K562 (cell line): ENCODE measurements at regions not wholly inside any gene's neighbourhood (a gene's known extent, or its start where the extent isn't known, plus 50 kb on each side); places are given as distances from the start of the nearest gene placed in this dataset.

Source experiments
- ATAC-seq: fragments of 200-7000 bp; cut with Tn5 transposase; 3 replicates; pipeline ENCODE4 v1.9.1; 2020; ENCODE audit warnings: moderate library complexity
- BruUV-seq: library from RNA; stranded (reverse); fragments of 400-500 nt; replicated peaks from 2 replicates; lab custom pipeline; 2021; lab: Mats Ljungman, UMichigan
- CTCF ChIA-PET: fragments of 300-600 bp; formaldehyde crosslinking; extraction: SDS; loops from one replicate; lab custom pipeline; 2021; ENCODE audit warnings: low intra/inter-chr PET ratio; lab: Yijun Ruan, JAX
- POLR2A ChIA-PET: fragments of 300-600, 350-650 bp; sonication (Branson Sonifier 250); formaldehyde crosslinking; extraction: SDS; loops from one replicate; lab custom pipeline; 2021; ENCODE audit warnings: antibody characterized with exemption, inconsistent platforms; lab: Yijun Ruan, JAX
- DNase-seq, 4 experiments: peaks; one replicate each; pipeline versions ENCODE4 v3.0.0 to v3.0.0-alpha.2; 2011 to 2018; ENCODE audit warnings: low spot score in 3 of 4, mixed read lengths in 3 of 4; ENCODE audit errors: extremely low read depth in 1 of 4
- FAIRE-seq: peaks from 2 replicates; lab custom pipeline; 2011; peaks lifted over from hg19 to GRCh38; lab: Jason Lieb, UNC
- H2AFZ ChIP-seq: 2 replicates; pipeline ENCODE4 v1.6.0; 2011; ENCODE audit warnings: low read depth, low read length, control low read depth, inconsistent platforms
- H3K27ac ChIP-seq: fragments of 200-600 bp; 3 replicates; pipeline ENCODE4 v1.8.0; 2011; ENCODE audit warnings: low read depth, mild to moderate bottlenecking, control low read depth, inconsistent platforms, low read length, moderate library complexity, mixed read lengths; ENCODE audit errors: extremely low read depth
- H3K27me3 ChIP-seq, 2 experiments: fragments of 300-600 bp in 1 of 2; 2 replicates in 1 of 2; 3 replicates in 1 of 2; pipeline versions ENCODE4 v1.6.0 to v1.8.0; 2011; ENCODE audit warnings: inconsistent platforms in 2 of 2, low read length in 2 of 2, mild to moderate bottlenecking in 1 of 2, mixed read lengths in 1 of 2, moderate library complexity in 1 of 2; ENCODE audit not compliant: control insufficient read depth in 2 of 2, insufficient read depth in 2 of 2
- H3K36me3 ChIP-seq: fragments of 300-600 bp; 3 replicates; pipeline ENCODE4 v1.8.0; 2011; ENCODE audit warnings: mild to moderate bottlenecking, low read length, inconsistent platforms; ENCODE audit not compliant: control insufficient read depth, insufficient read depth
- H3K4me1 ChIP-seq, 2 experiments: fragments of 200-600 bp in 1 of 2; replicated peaks in 1 of 2; 2 replicates in 1 of 2; 3 replicates in 1 of 2; pipeline versions ENCODE4 v1.5.1 to v1.8.0; 2011; ENCODE audit warnings: inconsistent platforms in 2 of 2, low read length in 2 of 2, mild to moderate bottlenecking in 1 of 2, mixed read lengths in 1 of 2, moderate library complexity in 1 of 2; ENCODE audit not compliant: control insufficient read depth in 2 of 2, insufficient read depth in 2 of 2
- H3K4me2 ChIP-seq: 2 replicates; pipeline ENCODE4 v1.6.1; 2011; ENCODE audit warnings: low read length, control low read depth, inconsistent platforms, mixed read lengths; ENCODE audit not compliant: insufficient read depth
- H3K4me3 ChIP-seq: fragments of 200-600 bp; sonication (generic), shearing (Covaris generic); 2 replicates; pipeline ENCODE4 v1.5.1; 2016; ENCODE audit warnings: control low read depth, inconsistent platforms
- H3K79me2 ChIP-seq: fragments of 200-600 bp; 3 replicates; pipeline ENCODE4 v1.8.0; 2011; ENCODE audit warnings: low read length, inconsistent platforms; ENCODE audit not compliant: control insufficient read depth, insufficient read depth
- H3K9ac ChIP-seq, 2 experiments: 2 replicates each; pipeline versions ENCODE4 v1.6.0 to v1.6.1; 2011; ENCODE audit warnings: low read depth in 2 of 2, low read length in 2 of 2, control low read depth in 1 of 2, inconsistent platforms in 1 of 2, mild to moderate bottlenecking in 1 of 2, mixed read lengths in 1 of 2; ENCODE audit not compliant: insufficient read depth in 1 of 2
- H3K9me1 ChIP-seq: one replicate; pipeline ENCODE4 v1.6.0; 2011; ENCODE audit warnings: inconsistent platforms, mild to moderate bottlenecking, low read length, moderate library complexity; ENCODE audit not compliant: control insufficient read depth, insufficient read depth
- H3K9me3 ChIP-seq: replicated peaks from 2 replicates; pipeline ENCODE4 v1.5.1; 2011; ENCODE audit warnings: low read depth, low read length, inconsistent platforms; ENCODE audit not compliant: control insufficient read depth, insufficient read depth
- H4K20me1 ChIP-seq: replicated peaks from 2 replicates; pipeline ENCODE4 v1.6.1; 2011; ENCODE audit warnings: low read length, inconsistent platforms, mixed read lengths; ENCODE audit not compliant: control insufficient read depth, insufficient read depth
- ARID2 ChIP-seq: fragments of 450-650 bp; IDR thresholded peaks from 2 replicates; pipeline ENCODE4 v1.6.1; 2017; ENCODE audit warnings: antibody characterized with exemption, mild to moderate bottlenecking
- BCL6 ChIP-seq: fragments of 250-450 bp; sonication (Bioruptor Pico); IDR thresholded peaks from 2 replicates; pipeline ENCODE4 v1.4.0; 2020
- HMGN3 ChIP-seq: IDR thresholded peaks from 2 replicates; pipeline ENCODE4 v1.6.1; 2011; ENCODE audit warnings: borderline replicate concordance, low read depth, mild to moderate bottlenecking, mixed read lengths, low read length; ENCODE audit not compliant: insufficient read length; ENCODE audit errors: extremely low read depth
- MAX ChIP-seq: sonication (generic); formaldehyde crosslinking; IDR thresholded peaks from 2 replicates; pipeline ENCODE4 v1.9.0; 2022; ENCODE audit warnings: mild to moderate bottlenecking, missing genetic modification reagents
- POLR2G ChIP-seq: fragments of 200-400 bp; formaldehyde crosslinking; IDR thresholded peaks from 2 replicates; pipeline ENCODE4 v1.6.1; 2017; ENCODE audit warnings: low read depth, mild to moderate bottlenecking, antibody characterized with exemption, low read length, moderate library complexity
- RREB1 ChIP-seq: fragments of 250-450 bp; sonication (Bioruptor Pico); IDR thresholded peaks from 2 replicates; pipeline ENCODE4 v1.4.0; 2020
- TCFL5 ChIP-seq: fragments of 250-450 bp; sonication (Bioruptor Pico); conservative IDR thresholded peaks from 2 replicates; pipeline ENCODE4 v1.6.1; 2021; ENCODE audit warnings: mild to moderate bottlenecking, moderate library complexity, matching md5 sums
- ZBTB2 ChIP-seq: fragments of 450-650 bp; IDR thresholded peaks from 2 replicates; pipeline ENCODE4 v1.6.1; 2016; ENCODE audit warnings: antibody characterized with exemption
- ZC3H8 ChIP-seq: fragments of 450-650 bp; IDR thresholded peaks from 2 replicates; pipeline ENCODE4 v1.6.1; 2017
- ZKSCAN3 ChIP-seq: fragments of 250-450 bp; sonication (Bioruptor Pico); IDR thresholded peaks from 2 replicates; pipeline ENCODE4 v1.4.0; 2020
- ZNF175 ChIP-seq: fragments of 200-800 bp; sonication (Bioruptor generic); IDR thresholded peaks from 2 replicates; pipeline ENCODE4 v1.6.1; 2016; ENCODE audit warnings: low read depth, mild to moderate bottlenecking, missing genetic modification characterization, missing compliant biosample characterization
- ZNF609 ChIP-seq: sonication (generic); formaldehyde crosslinking; IDR thresholded peaks from 2 replicates; pipeline ENCODE4 v1.8.1; 2023; ENCODE audit warnings: missing genetic modification reagents, mild to moderate bottlenecking, borderline replicate concordance
- in situ Hi-C: fragments of 300-500 bp; cut with MboI; formaldehyde crosslinking; loops from 4 replicates; pipeline ENCODE4 v1.15.0; 2018; ENCODE audit warnings: inconsistent platforms, mixed read lengths
- intact Hi-C: fragments of 100-400 bp; cut with micrococcal nuclease; formaldehyde crosslinking; loops from 2 replicates; pipeline ENCODE4 v1.14.2; 2022

GRCh38 chr18:33960417-33960816 is 264.3 kb downstream of the NOL4 start:
- CTCF ChIA-PET = no interaction called here
- no peak overlapping the region for H2AFZ ChIP-seq
- no peak for TF ChIP-seq POLR2G
- no peak for TF ChIP-seq ZNF175 (CRISPR knock-in tag)
- TF ChIP-seq ZBTB2 = no peak
- no peak for TF ChIP-seq RREB1
- no peak for TF ChIP-seq ZC3H8
- no peak for TF ChIP-seq ZNF609 (CRISPR knock-in tag)
- no peak for TF ChIP-seq TCFL5
- no peak for TF ChIP-seq BCL6 (CRISPR knock-in tag)
- no peak for TF ChIP-seq MAX (CRISPR knock-in tag)
- TF ChIP-seq HMGN3 = no peak
- no peak for TF ChIP-seq ZKSCAN3 (CRISPR knock-in tag)
- TF ChIP-seq ARID2 = no peak

More at GRCh38 chr18:33960417-33960816, 264.3 kb downstream of the NOL4 start:
- no peaks in the 10 kb centered on the region for H3K9me1 ChIP-seq
- no peak overlapping the region for H3K27ac ChIP-seq
- H3K4me1 ChIP-seq = no peaks in the 10 kb centered on the region
- intact Hi-C loops = no loop called here
- no peak for FAIRE-seq
- in situ Hi-C loops = no loop called here
- no peak overlapping the region for H3K9ac ChIP-seq
- no peaks in the 10 kb centered on the region for H3K27me3 ChIP-seq
- no peaks in the 10 kb centered on the region for H3K36me3 ChIP-seq
- no peaks in the 10 kb centered on the region for H4K20me1 ChIP-seq
- ATAC-seq = no peak
- H3K4me2 ChIP-seq = no peak overlapping the region
- no peak overlapping the region for H3K4me3 ChIP-seq
- BruUV-seq = no TSS peak
- no peaks in the 10 kb centered on the region for H3K79me2 ChIP-seq
- no peaks in the 10 kb centered on the region for H3K9me3 ChIP-seq
- POLR2A ChIA-PET = no interaction called here
- no peak for DNase-seq
